GM12873 (cell line): ENCODE measurements at regions not wholly inside any gene's neighbourhood (a gene's known extent, or its start where the extent isn't known, plus 50 kb on each side); places are given as distances from the start of the nearest gene placed in this dataset.

Source experiments
- CTCF ChIP-seq: IDR thresholded peaks from 2 replicates; pipeline ENCODE4 v1.5.1; 2012; ENCODE audit warnings: low read depth, mild to moderate bottlenecking, moderate library complexity, low read length, control low read depth; ENCODE audit not compliant: insufficient read depth; ENCODE audit errors: missing control alignments

- no peak for TF ChIP-seq CTCF
These were observed 135.4 kb downstream of the HS3ST3B1 start for GRCh38 chr17:14436266-14436665.

- no peak for TF ChIP-seq CTCF
These were observed 133.6 kb downstream of the HS3ST3B1 start for GRCh38 chr17:14434506-14434905.

GRCh38 chr17:14432079-14432478 is 131.2 kb downstream of the HS3ST3B1 start:
- TF ChIP-seq CTCF, result no peak

GRCh38 chr17:14429084-14429483 is 128.2 kb downstream of the HS3ST3B1 start:
- no peak for TF ChIP-seq CTCF

- no peak for TF ChIP-seq CTCF
These were observed 127.8 kb downstream of the HS3ST3B1 start for GRCh38 chr17:14428648-14429029.

- no peak for TF ChIP-seq CTCF
These were observed 127.2 kb downstream of the HS3ST3B1 start for GRCh38 chr17:14427900-14428647.

GRCh38 chr17:14417336-14417735 is 116.5 kb downstream of the HS3ST3B1 start:
- no peak for TF ChIP-seq CTCF
